HG02943 (cell line): ENCODE measurements at regions not wholly inside any gene's neighbourhood (a gene's known extent, or its start where the extent isn't known, plus 50 kb on each side); places are given as distances from the start of the nearest gene placed in this dataset.

ENCODE experiments used
- ATAC-seq: cut with Tn5 transposase; IDR thresholded peaks from one replicate; pipeline ENCODE4 v1.9.1; 2021; ENCODE audit warnings: mild to moderate bottlenecking, low read depth, moderate library complexity; ENCODE audit not compliant: unreplicated experiment

- no peak for ATAC-seq
Observed at GRCh38 chr7:22962775-22963350, 51.1 kb downstream of the HYCC1 start.

GRCh38 chr7:22958742-22959141, 55.2 kb downstream of the HYCC1 start:
- ATAC-seq, result no peak

GRCh38 chr7:22954251-22954650, 59.7 kb downstream of the HYCC1 start:
- ATAC-seq, result no peak

GRCh38 chr7:22952306-22953015, 61.5 kb downstream of the HYCC1 start:
- no peak for ATAC-seq

GRCh38 chr7:22949944-22950343, 64.0 kb downstream of the HYCC1 start:
- ATAC-seq, result no peak

- ATAC-seq, result no peak
Observed at GRCh38 chr7:22949221-22949620, 64.7 kb downstream of the HYCC1 start.

GRCh38 chr7:22948770-22949169, 65.2 kb downstream of the HYCC1 start:
- no peak for ATAC-seq

- ATAC-seq, result no peak
Observed at GRCh38 chr7:22945584-22945983, 68.3 kb downstream of the HYCC1 start.

GRCh38 chr7:22944510-22944909, 69.4 kb downstream of the HYCC1 start:
- no peak for ATAC-seq

- no peak for ATAC-seq
Observed at GRCh38 chr7:22944022-22944421, 69.9 kb downstream of the HYCC1 start.

- ATAC-seq, result no peak
Observed at GRCh38 chr7:22942191-22942590, 71.7 kb downstream of the HYCC1 start.

- ATAC-seq, result no peak
Observed at GRCh38 chr7:22939842-22940241, 74.1 kb downstream of the HYCC1 start.

GRCh38 chr7:22937946-22938345, 76.0 kb downstream of the HYCC1 start:
- no peak for ATAC-seq

GRCh38 chr7:22936246-22936645, 77.7 kb downstream of the HYCC1 start:
- no peak for ATAC-seq

- no peak for ATAC-seq
Observed at GRCh38 chr7:22935269-22935668, 78.7 kb downstream of the HYCC1 start.

GRCh38 chr7:22934473-22935065, 79.4 kb downstream of the HYCC1 start:
- no peak for ATAC-seq

- no peak for ATAC-seq
Observed at GRCh38 chr7:22934023-22934422, 79.9 kb downstream of the HYCC1 start.

GRCh38 chr7:22932896-22933295, 81.0 kb downstream of the HYCC1 start:
- ATAC-seq, result no peak

- no peak for ATAC-seq
Observed at GRCh38 chr7:22931011-22931410, 82.9 kb downstream of the HYCC1 start.

- no peak for ATAC-seq
Observed at GRCh38 chr7:22922307-22922706, 91.6 kb downstream of the HYCC1 start.

GRCh38 chr7:22921386-22922086, 92.4 kb downstream of the HYCC1 start:
- ATAC-seq, result no peak
